SK-N-SH (cell line): ENCODE measurements at regions not wholly inside any gene's neighbourhood (a gene's known extent, or its start where the extent isn't known, plus 50 kb on each side); places are given as distances from the start of the nearest gene placed in this dataset.

Source experiments
- CTCF ChIP-seq: fragments of 200-600 bp; sonication (generic); IDR thresholded peaks from 2 replicates; pipeline ENCODE4 v1.6.1; 2017; ENCODE audit warnings: antibody characterized with exemption, mild to moderate bottlenecking, moderate library complexity
- EP300 ChIP-seq, 2 experiments: IDR thresholded peaks; 2 replicates each; pipeline versions ENCODE4 v1.4.0 to v1.6.1; 2012; ENCODE audit warnings: borderline replicate concordance in 1 of 2, low read depth in 1 of 2, low read length in 1 of 2
- MXI1 ChIP-seq: IDR thresholded peaks from 2 replicates; pipeline ENCODE4 v1.6.1; 2012; ENCODE audit warnings: mild to moderate bottlenecking, low read depth, low read length, improper control_type of control experiment
- PBX3 ChIP-seq: IDR thresholded peaks from 2 replicates; pipeline ENCODE4; 2012
- POLR2AphosphoS5 ChIP-seq: IDR thresholded peaks from 2 replicates; pipeline ENCODE4 v1.6.1; 2012; ENCODE audit warnings: low read depth, low read length
- TAF1 ChIP-seq: IDR thresholded peaks from 2 replicates; pipeline ENCODE4 v1.6.1; 2012; ENCODE audit warnings: low read depth, mild to moderate bottlenecking, low read length, moderate library complexity, borderline replicate concordance
- TF ChIP-seq, protein P1 (sequence below): fragments of 150-350 bp; IDR thresholded peaks from 2 replicates; pipeline ENCODE4 v1.6.1; 2016; ENCODE audit warnings: mild to moderate bottlenecking, low read depth, low read length
- TF ChIP-seq, protein P2 (sequence below): IDR thresholded peaks from 2 replicates; pipeline ENCODE4 v1.4.0; 2012; ENCODE audit warnings: low read depth, borderline replicate concordance

- TF ChIP-seq CTCF (no peak), PBX3 (no peak), EP300 (IDR thresholded peaks at IDR 0.05; ENCODE audit: borderline replicate concordance in 1 of 2, low read depth in 1 of 2, low read length in 1 of 2) (no peak), POLR2AphosphoS5 (no peak), MXI1 (no peak), TAF1 (no peak)
- TF ChIP-seq, protein P1, sequence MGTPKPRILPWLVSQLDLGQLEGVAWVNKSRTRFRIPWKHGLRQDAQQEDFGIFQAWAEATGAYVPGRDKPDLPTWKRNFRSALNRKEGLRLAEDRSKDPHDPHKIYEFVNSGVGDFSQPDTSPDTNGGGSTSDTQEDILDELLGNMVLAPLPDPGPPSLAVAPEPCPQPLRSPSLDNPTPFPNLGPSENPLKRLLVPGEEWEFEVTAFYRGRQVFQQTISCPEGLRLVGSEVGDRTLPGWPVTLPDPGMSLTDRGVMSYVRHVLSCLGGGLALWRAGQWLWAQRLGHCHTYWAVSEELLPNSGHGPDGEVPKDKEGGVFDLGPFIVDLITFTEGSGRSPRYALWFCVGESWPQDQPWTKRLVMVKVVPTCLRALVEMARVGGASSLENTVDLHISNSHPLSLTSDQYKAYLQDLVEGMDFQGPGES, result no peak
- TF ChIP-seq, protein P2, sequence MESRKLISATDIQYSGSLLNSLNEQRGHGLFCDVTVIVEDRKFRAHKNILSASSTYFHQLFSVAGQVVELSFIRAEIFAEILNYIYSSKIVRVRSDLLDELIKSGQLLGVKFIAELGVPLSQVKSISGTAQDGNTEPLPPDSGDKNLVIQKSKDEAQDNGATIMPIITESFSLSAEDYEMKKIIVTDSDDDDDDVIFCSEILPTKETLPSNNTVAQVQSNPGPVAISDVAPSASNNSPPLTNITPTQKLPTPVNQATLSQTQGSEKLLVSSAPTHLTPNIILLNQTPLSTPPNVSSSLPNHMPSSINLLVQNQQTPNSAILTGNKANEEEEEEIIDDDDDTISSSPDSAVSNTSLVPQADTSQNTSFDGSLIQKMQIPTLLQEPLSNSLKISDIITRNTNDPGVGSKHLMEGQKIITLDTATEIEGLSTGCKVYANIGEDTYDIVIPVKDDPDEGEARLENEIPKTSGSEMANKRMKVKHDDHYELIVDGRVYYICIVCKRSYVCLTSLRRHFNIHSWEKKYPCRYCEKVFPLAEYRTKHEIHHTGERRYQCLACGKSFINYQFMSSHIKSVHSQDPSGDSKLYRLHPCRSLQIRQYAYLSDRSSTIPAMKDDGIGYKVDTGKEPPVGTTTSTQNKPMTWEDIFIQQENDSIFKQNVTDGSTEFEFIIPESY, result no peak
These were observed 1191.2 kb downstream of the NSUN3 start for GRCh38 chr3:95254061-95254460.
